HepG2 (cell line): ENCODE measurements at regions not wholly inside any gene's neighbourhood (a gene's known extent, or its start where the extent isn't known, plus 50 kb on each side); places are given as distances from the start of the nearest gene placed in this dataset.

Experiments
- BHLHE40 ChIP-seq: IDR thresholded peaks from 2 replicates; pipeline ENCODE4 v1.6.1; 2011; ENCODE audit warnings: low read length, improper control_type of control experiment
- EZH2 ChIP-seq: conservative IDR thresholded peaks from 2 replicates; pipeline ENCODE4 v1.6.1; 2012; ENCODE audit warnings: mild to moderate bottlenecking, low read depth, low read length, moderate library complexity
- POLR2A ChIP-seq, 2 experiments: IDR thresholded peaks; 2 replicates each; pipeline ENCODE4 v1.6.1; 2011; ENCODE audit warnings: low read depth in 2 of 2, low read length in 2 of 2, mild to moderate bottlenecking in 1 of 2, moderate library complexity in 1 of 2; ENCODE audit not compliant: insufficient read depth in 1 of 2
- RAD51 ChIP-seq: fragments of 450-650 bp; IDR thresholded peaks from 2 replicates; pipeline ENCODE4 v1.6.1; 2016; ENCODE audit warnings: borderline replicate concordance
- TF ChIP-seq, protein P1 (sequence below): sonication (generic); formaldehyde crosslinking; IDR thresholded peaks from 2 replicates; pipeline ENCODE4 v1.5.0; 2020; ENCODE audit warnings: mild to moderate bottlenecking, missing genetic modification reagents, moderate library complexity
- TF ChIP-seq, protein P2 (sequence below): sonication (generic); formaldehyde crosslinking; IDR thresholded peaks from 2 replicates; pipeline ENCODE4 v1.4.0; 2020; ENCODE audit warnings: missing genetic modification reagents
- TF ChIP-seq, protein P3 (sequence below): sonication (generic); formaldehyde crosslinking; IDR thresholded peaks from 2 replicates; pipeline ENCODE4 v1.9.0; 2021; ENCODE audit warnings: missing genetic modification reagents, mild to moderate bottlenecking, borderline replicate concordance
- TF ChIP-seq, protein P4 (sequence below): fragments of 450-650 bp; IDR thresholded peaks from 2 replicates; pipeline ENCODE4 v1.6.1; 2017; ENCODE audit warnings: mild to moderate bottlenecking

DNA sequence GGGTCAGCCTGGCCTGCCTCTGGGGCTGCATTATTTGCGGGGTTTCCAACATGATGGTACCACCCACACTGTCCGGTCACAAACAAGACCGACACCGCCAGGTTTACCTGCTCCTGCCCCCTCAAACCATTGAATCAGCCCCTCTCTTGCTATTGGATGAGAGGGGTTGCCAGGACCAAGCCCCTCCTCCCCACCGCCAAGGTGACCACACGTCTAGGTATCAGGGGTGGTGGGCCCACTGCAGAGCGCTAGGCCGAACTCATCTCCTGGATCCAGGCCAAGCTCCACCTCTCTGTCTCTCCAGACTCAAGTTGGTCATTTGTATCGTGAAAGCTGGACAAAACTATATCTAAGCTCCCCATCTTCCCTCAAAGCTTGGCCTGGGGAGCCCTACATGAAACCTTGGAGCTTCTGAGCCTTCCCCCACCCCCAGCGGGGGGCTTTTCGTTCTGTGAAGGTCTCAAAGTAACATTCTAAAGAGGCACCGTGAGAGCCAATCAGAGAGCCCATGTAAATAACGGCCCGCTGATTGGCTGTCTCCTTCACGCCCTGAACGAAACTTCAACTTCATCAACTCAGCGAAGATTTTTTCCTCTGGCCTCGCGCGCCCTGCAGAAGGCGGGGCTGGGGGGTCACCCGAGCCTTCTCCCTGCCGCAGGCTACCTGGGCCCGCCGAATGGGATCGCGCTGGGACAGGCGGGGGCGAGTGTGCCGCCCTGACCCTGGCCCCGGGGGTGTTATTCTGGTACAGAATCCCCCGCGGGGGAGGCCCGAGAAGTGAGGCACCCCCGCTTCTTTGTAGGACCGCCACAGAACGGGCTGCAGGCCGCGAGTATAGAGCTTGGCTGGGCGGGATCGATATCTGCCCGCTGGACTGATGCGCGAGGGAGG lies 49.6 kb upstream of the PSD2 start:
- TF ChIP-seq, protein P1, sequence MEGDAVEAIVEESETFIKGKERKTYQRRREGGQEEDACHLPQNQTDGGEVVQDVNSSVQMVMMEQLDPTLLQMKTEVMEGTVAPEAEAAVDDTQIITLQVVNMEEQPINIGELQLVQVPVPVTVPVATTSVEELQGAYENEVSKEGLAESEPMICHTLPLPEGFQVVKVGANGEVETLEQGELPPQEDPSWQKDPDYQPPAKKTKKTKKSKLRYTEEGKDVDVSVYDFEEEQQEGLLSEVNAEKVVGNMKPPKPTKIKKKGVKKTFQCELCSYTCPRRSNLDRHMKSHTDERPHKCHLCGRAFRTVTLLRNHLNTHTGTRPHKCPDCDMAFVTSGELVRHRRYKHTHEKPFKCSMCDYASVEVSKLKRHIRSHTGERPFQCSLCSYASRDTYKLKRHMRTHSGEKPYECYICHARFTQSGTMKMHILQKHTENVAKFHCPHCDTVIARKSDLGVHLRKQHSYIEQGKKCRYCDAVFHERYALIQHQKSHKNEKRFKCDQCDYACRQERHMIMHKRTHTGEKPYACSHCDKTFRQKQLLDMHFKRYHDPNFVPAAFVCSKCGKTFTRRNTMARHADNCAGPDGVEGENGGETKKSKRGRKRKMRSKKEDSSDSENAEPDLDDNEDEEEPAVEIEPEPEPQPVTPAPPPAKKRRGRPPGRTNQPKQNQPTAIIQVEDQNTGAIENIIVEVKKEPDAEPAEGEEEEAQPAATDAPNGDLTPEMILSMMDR = no peak
- TF ChIP-seq, protein P2, sequence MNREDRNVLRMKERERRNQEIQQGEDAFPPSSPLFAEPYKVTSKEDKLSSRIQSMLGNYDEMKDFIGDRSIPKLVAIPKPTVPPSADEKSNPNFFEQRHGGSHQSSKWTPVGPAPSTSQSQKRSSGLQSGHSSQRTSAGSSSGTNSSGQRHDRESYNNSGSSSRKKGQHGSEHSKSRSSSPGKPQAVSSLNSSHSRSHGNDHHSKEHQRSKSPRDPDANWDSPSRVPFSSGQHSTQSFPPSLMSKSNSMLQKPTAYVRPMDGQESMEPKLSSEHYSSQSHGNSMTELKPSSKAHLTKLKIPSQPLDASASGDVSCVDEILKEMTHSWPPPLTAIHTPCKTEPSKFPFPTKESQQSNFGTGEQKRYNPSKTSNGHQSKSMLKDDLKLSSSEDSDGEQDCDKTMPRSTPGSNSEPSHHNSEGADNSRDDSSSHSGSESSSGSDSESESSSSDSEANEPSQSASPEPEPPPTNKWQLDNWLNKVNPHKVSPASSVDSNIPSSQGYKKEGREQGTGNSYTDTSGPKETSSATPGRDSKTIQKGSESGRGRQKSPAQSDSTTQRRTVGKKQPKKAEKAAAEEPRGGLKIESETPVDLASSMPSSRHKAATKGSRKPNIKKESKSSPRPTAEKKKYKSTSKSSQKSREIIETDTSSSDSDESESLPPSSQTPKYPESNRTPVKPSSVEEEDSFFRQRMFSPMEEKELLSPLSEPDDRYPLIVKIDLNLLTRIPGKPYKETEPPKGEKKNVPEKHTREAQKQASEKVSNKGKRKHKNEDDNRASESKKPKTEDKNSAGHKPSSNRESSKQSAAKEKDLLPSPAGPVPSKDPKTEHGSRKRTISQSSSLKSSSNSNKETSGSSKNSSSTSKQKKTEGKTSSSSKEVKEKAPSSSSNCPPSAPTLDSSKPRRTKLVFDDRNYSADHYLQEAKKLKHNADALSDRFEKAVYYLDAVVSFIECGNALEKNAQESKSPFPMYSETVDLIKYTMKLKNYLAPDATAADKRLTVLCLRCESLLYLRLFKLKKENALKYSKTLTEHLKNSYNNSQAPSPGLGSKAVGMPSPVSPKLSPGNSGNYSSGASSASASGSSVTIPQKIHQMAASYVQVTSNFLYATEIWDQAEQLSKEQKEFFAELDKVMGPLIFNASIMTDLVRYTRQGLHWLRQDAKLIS (CRISPR knock-in tag) = no peak
- TF ChIP-seq, protein P3, sequence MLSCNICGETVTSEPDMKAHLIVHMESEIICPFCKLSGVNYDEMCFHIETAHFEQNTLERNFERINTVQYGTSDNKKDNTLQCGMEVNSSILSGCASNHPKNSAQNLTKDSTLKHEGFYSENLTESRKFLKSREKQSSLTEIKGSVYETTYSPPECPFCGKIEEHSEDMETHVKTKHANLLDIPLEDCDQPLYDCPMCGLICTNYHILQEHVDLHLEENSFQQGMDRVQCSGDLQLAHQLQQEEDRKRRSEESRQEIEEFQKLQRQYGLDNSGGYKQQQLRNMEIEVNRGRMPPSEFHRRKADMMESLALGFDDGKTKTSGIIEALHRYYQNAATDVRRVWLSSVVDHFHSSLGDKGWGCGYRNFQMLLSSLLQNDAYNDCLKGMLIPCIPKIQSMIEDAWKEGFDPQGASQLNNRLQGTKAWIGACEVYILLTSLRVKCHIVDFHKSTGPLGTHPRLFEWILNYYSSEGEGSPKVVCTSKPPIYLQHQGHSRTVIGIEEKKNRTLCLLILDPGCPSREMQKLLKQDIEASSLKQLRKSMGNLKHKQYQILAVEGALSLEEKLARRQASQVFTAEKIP = no peak
- TF ChIP-seq POLR2A (IDR thresholded peaks at IDR 0.05; ENCODE audit: insufficient read depth in 1 of 2, low read depth in 2 of 2, low read length in 2 of 2) = no peak
- no peak for TF ChIP-seq RAD51
- TF ChIP-seq BHLHE40 = no peak
- TF ChIP-seq, protein P4, sequence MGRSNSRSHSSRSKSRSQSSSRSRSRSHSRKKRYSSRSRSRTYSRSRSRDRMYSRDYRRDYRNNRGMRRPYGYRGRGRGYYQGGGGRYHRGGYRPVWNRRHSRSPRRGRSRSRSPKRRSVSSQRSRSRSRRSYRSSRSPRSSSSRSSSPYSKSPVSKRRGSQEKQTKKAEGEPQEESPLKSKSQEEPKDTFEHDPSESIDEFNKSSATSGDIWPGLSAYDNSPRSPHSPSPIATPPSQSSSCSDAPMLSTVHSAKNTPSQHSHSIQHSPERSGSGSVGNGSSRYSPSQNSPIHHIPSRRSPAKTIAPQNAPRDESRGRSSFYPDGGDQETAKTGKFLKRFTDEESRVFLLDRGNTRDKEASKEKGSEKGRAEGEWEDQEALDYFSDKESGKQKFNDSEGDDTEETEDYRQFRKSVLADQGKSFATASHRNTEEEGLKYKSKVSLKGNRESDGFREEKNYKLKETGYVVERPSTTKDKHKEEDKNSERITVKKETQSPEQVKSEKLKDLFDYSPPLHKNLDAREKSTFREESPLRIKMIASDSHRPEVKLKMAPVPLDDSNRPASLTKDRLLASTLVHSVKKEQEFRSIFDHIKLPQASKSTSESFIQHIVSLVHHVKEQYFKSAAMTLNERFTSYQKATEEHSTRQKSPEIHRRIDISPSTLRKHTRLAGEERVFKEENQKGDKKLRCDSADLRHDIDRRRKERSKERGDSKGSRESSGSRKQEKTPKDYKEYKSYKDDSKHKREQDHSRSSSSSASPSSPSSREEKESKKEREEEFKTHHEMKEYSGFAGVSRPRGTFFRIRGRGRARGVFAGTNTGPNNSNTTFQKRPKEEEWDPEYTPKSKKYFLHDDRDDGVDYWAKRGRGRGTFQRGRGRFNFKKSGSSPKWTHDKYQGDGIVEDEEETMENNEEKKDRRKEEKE = no peak
- no peak for TF ChIP-seq EZH2
